ENCODE measurements at regions not wholly inside any gene's neighbourhood (a gene's known extent, or its start where the extent isn't known, plus 50 kb on each side); places are given as distances from the start of the nearest gene placed in this dataset.
"Not testable (repeated sequence)": the region's sequence is repeated elsewhere in the genome, so short reads cannot be mapped to it uniquely, and the experiment has no call there.

GRCh38 chr18:29737620-29738019, 1304.9 kb downstream of the DSC3 start:
- intact Hi-C loops (cut with micrococcal nuclease): no loop called here

- intact Hi-C loops (cut with micrococcal nuclease): no loop called here
Measured at GRCh38 chr18:29737190-29737589, 1305.4 kb downstream of the DSC3 start.

- intact Hi-C loops (cut with micrococcal nuclease): no loop called here
Measured at GRCh38 chr18:29730073-29730472, 1312.5 kb downstream of the DSC3 start.

GRCh38 chr18:29726646-29727045, 1315.9 kb downstream of the DSC3 start:
- intact Hi-C loops (cut with micrococcal nuclease): no loop called here

- intact Hi-C loops (cut with micrococcal nuclease): not testable (repeated sequence)
Measured at GRCh38 chr18:29723486-29723885, 1319.1 kb downstream of the DSC3 start.

GRCh38 chr18:29715960-29716359, 1326.6 kb downstream of the DSC3 start:
- intact Hi-C loops (cut with micrococcal nuclease): not testable (repeated sequence)

GRCh38 chr18:29712785-29713184, 1329.8 kb downstream of the DSC3 start:
- intact Hi-C loops (cut with micrococcal nuclease): no loop called here

- intact Hi-C loops (cut with micrococcal nuclease): no loop called here
Measured at GRCh38 chr18:29711932-29712331, 1330.6 kb downstream of the DSC3 start.

GRCh38 chr18:29693334-29693733, 1349.2 kb downstream of the DSC3 start:
- intact Hi-C loops (cut with micrococcal nuclease): no loop called here

GRCh38 chr18:29681578-29681977, 1361.0 kb downstream of the DSC3 start:
- intact Hi-C loops (cut with micrococcal nuclease): no loop called here

GRCh38 chr18:29664278-29665036, 1378.1 kb downstream of the DSC3 start:
- intact Hi-C loops (cut with micrococcal nuclease): no loop called here

GRCh38 chr18:29661924-29662323, 1380.6 kb downstream of the DSC3 start:
- intact Hi-C loops (cut with micrococcal nuclease): no loop called here

GRCh38 chr18:29660777-29661176, 1381.8 kb downstream of the DSC3 start:
- intact Hi-C loops (cut with micrococcal nuclease): no loop called here

- intact Hi-C loops (cut with micrococcal nuclease): no loop called here
Measured at GRCh38 chr18:29653671-29654215, 1388.8 kb downstream of the DSC3 start.

- intact Hi-C loops (cut with micrococcal nuclease): no loop called here
Measured at GRCh38 chr18:29652797-29653196, 1389.7 kb downstream of the DSC3 start.

- intact Hi-C loops (cut with micrococcal nuclease): no loop called here
Measured at GRCh38 chr18:29651122-29651680, 1391.3 kb downstream of the DSC3 start.

- intact Hi-C loops (cut with micrococcal nuclease): no loop called here
Measured at GRCh38 chr18:29648891-29649290, 1393.7 kb downstream of the DSC3 start.

GRCh38 chr18:29647700-29648099, 1394.8 kb downstream of the DSC3 start:
- intact Hi-C loops (cut with micrococcal nuclease): no loop called here

GRCh38 chr18:29644276-29644675, 1398.3 kb downstream of the DSC3 start:
- intact Hi-C loops (cut with micrococcal nuclease): no loop called here

GRCh38 chr18:29629493-29630036, 1413.0 kb downstream of the DSC3 start:
- intact Hi-C loops (cut with micrococcal nuclease): no loop called here

GRCh38 chr18:29626094-29626493, 1416.4 kb downstream of the DSC3 start:
- intact Hi-C loops (cut with micrococcal nuclease): no loop called here

- intact Hi-C loops (cut with micrococcal nuclease): no loop called here
Measured at GRCh38 chr18:29616867-29617266, 1425.7 kb downstream of the DSC3 start.

- intact Hi-C loops (cut with micrococcal nuclease): no loop called here
Measured at GRCh38 chr18:29608982-29609381, 1432.1 kb upstream of the CDH2 start.

Data from T-helper 2 cell treated with Interferon-gamma antibody and Interleukin-4, amounts not matched to agents 100 ng/mL and 5 ng/mL, for 36 hours (primary cell).